HG02678 (cell line): ENCODE measurements at regions not wholly inside any gene's neighbourhood (a gene's known extent, or its start where the extent isn't known, plus 50 kb on each side); places are given as distances from the start of the nearest gene placed in this dataset.

Source experiments
- ATAC-seq: cut with Tn5 transposase; IDR thresholded peaks from one replicate; pipeline ENCODE4 v1.9.1; 2021; ENCODE audit warnings: mild to moderate bottlenecking, moderate library complexity; ENCODE audit not compliant: unreplicated experiment

DNA sequence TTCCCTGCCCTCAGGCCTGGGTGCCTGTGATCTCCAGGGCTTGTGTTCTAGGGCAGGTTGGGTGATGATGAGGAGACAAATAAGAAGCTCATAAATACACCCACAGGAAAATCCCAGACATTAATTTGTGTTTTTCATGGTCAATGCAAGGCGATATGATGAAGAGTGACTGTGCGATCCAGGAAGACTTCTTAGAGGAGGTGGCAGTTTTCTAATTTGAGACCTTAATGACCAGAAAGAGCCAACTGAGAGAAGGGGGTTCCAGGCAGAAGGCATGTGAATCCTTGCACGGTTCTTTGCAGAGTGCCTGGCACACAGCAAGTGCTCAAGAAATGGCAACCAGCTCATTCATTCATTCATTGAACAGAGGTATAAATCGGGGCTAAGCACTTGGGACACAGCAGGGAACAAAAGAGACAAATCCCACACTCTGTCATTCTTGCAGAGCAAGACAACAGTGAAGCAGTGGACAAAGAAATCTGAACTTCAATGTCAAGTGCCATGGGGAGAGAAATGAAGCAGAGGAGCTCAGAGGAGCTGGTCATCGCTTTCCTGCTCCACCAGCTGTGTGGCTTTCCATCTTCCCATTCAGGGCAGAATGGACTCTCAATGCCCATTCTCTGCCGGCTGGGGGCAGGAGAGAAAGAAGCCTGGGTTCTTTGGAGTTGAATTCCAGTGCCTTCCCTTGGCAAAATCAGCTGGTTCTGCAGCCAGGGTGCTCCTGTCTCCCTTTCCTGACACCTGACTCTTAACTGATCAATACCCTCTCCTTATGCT, 128.3 kb downstream of the AACS start:
- no peak for ATAC-seq

- ATAC-seq, result no peak
Observed at GRCh38 chr12:125194163-125194773, 129.0 kb downstream of the AACS start.

DNA sequence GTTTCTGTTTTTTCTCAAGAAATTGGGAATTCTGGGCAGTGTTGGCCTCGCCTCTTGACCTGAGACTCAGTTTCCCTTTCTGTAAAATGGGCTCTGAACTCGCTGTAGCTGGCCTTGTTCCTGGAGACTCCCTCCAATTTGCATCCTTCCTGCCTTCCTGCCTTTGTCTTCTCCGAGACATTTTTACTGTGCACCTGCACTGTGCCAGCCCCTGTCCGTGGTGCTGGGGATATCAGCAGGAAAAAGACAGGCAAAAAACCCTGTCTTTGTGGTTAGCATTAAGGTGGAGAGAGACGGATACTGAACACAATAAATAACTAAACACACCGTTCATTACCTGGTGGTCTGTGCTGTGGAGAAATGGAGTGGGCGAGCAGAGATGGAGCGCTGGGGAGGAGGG, 129.8 kb downstream of the AACS start:
- ATAC-seq, result no peak

- no peak for ATAC-seq
Observed at GRCh38 chr12:125197326-125197725, 132.1 kb downstream of the AACS start.

DNA sequence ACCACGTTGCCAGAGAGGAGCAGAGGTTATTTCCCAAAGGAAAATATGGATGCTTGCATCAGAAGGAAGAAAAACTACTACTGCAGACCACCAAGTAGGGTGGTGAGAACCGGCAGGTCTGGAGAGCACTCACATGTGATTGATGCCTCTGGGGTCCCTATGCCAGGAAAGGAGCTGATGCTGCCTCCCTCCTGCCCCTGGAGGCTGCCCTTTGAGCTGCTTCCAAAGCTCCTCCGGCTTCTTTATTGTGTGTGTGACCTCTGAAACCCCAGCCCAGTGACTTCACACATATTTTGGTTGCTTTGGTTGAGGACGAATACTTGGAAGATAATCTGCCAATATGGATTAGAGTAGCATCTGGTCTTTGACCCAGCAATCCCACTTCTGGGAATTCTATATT, 133.4 kb downstream of the AACS start:
- ATAC-seq, result no peak

- ATAC-seq, result no peak
Observed at GRCh38 chr12:125201090-125201489, 135.9 kb downstream of the AACS start.

DNA sequence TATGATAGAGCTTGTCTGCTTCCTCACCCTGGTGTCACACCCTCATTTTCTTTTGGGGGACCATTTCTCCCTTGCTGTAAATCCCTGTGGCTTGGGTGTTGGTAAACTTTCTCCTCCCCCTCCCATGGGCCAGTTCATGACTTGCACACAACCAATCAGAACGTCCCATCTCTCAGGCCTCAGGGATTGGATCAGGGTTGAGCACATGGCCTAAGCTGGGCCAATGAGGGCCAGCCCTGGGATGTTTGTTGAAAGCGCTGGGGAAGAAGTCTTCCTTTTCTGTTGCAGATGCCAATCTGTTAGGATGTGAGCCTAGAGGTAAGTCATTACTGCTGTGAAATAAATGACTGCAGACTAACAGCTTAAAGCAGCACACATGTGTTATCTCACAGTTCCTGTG, 136.7 kb downstream of the AACS start:
- ATAC-seq, result no peak

- no peak for ATAC-seq
Observed at GRCh38 chr12:125202421-125202820, 137.2 kb downstream of the AACS start.

DNA sequence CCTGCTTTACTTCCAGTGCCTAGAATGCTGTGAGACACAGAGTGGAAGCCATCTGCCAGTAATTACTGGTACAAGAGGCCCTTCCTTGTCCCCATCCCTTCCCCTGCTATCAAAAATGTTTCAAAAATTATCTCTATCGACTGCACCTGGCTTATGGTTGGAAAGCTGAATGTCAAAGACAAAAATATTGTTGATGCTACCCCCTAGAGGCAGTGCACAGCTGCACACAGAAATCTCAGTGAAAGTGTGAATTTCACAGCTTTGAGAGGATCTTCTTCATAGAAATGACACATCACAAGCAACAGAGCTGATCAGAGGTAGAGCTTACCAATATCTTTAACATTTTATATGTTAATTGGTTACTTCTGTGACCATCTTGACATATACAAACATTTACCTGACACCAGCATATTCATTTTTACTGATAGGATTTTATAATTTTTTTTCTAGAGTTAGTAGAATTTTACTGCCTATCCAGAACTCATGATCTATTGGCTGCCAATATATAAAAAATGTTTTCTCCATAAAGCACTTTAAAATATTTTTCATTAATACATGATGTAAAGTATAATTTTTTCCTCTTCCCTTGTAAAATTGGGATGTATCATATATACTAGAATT, 138.0 kb downstream of the AACS start:
- ATAC-seq, result no peak

GRCh38 chr12:125205386-125205785, 140.2 kb downstream of the AACS start:
- ATAC-seq, result no peak

- no peak for ATAC-seq
Observed at GRCh38 chr12:125206711-125207110, 141.5 kb downstream of the AACS start.

GRCh38 chr12:125208334-125208733, 143.1 kb downstream of the AACS start:
- no peak for ATAC-seq

GRCh38 chr12:125208942-125209341, 143.7 kb downstream of the AACS start:
- no peak for ATAC-seq

GRCh38 chr12:125210104-125210755, 145.0 kb downstream of the AACS start:
- no peak for ATAC-seq

GRCh38 chr12:125211464-125211863, 146.2 kb downstream of the AACS start:
- ATAC-seq, result no peak

DNA sequence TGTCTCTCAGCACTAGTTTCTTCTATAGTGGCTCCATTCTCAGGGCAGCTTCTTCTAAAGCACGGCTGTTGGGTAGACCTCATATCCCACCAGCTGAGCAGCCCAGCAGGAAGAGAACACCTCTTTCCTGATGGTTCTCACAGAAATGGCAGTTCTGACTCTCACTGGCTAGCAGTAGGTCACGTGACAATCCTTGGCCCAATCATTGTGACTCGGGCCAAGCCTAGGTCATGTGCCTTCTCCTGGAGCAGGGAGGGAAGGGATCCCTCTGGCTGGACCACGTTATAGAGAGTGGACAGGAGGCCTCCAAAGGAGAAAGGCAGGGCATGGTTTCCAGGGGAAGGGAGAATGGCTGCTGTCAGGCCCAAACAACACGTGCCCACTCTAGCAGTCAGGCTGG, 149.1 kb downstream of the AACS start:
- ATAC-seq, result no peak

DNA sequence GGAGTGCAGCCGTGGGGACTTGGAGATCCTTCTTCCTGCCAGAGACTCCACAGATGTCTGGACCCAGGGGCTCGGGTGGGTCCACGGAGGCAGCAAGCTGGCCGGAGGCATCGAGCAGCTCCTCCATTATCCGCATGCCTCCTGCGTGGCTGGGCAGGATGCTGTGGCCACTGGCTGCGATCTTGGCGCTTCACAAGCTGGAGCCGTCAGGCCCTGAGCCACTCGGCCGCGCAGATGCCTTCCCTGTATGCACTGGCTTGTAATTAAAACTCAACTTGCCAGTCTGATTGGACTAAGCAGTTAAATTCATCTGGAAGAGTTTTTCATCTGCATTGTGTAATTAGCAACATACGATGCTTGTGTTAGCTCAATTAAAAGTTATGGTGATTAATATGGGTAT, 151.5 kb downstream of the AACS start:
- ATAC-seq, result no peak

DNA sequence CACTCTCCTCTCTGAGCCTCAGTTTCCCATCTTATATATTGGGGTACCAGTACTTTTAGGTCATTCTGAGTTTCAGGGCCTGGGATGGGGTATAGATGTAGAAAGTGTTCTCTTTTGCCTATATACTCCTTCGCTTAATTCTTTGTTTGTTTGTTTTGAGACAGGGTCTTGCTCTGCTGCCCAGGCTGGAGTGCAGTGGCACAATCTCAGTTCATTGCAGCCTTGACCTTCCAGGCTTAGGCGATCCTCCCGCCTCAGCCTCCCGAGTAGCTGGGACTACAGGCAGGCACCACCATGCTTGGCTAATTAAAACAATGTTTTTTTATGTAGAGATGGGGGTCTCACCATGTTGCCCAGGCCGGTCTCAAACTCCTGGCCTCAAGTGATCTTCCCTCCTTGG, 152.1 kb downstream of the AACS start:
- ATAC-seq, result no peak

DNA sequence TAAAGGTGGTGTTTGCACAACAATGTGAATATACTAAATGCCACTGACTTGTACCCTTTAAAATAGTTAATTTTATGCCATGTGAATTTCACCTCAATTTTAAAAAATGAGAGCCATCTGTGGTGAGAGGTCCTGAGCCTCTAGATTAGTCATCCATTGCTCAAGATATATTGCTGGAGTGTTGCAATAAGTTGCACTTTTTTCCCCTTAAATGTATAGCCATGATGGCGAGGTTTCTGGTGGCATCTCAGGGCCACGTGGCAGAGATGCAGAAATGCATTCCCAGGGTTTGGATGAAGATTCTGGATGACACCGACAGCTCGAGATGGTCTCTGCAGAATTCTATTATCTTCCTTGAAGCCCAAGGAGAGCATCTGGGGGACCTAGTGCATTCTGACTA, 153.7 kb downstream of the AACS start:
- no peak for ATAC-seq

DNA sequence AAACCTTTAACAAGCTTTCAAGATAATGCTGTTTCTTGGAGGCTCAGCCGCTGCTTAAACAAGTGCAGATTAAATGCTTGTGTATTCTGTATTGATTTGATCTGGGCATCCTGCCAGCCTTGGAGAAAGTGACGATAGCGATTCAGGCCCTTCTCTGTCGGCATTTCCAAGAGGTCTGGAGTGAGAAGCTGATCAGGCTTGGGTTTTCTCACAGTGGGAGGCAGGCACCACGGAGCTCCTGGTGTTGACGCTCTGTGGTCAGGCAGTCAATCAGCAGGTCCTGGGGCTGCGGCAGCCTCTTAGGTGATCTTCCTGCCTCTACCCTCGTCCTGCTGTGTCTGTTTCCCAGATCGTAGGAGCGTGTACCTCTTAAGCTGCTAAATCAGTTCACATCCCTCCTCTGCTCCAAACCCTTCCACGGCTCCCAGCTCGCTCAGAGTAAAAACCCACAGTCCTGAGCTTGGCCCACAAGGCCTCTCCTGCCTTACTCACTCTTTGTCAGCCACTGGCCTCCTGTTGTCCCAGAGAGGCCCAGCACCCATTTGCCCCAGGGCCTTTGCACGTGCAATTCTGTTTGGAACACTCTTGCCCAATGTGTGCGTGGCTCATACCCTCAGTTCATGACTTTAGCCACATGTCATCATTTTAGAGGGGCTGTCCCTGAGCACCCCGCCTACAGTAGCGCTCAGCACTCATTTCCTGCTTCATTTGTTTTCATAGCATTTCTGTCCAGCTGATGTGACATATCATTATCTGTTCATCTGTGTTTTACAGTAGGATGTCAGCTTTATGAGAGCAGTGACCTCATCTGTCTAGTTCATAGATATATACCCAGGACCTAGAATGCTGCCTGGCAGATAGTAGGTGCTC, 155.4 kb downstream of the AACS start:
- no peak for ATAC-seq

DNA sequence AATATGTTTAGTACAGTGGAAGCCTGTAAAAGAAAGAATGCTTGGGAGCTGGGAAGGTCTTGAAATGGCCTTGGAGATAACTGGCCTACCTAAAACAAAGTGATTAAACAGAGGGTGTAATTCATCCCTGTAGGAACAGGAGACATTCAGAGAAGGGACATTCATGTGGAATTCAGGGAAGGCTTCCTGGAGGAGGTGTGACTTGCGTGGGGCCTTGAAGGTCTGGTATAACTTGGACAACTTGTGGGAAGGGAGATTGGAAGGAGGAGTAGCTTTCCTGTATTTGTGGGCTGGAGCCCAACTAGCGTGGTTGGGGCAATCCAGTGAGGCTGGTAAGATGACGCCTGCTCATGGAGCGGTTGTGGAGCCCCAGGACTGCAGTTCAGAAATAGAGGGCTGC, 156.4 kb downstream of the AACS start:
- ATAC-seq, result no peak
